Stimulated activated CD4-positive, alpha-beta T cell treated with anti-CD3 and anti-CD28 coated beads, TNF-alpha, amount 100 ng/mL, for 48 hours (primary cell): ENCODE measurements at regions not wholly inside any gene's neighbourhood (a gene's known extent, or its start where the extent isn't known, plus 50 kb on each side); places are given as distances from the start of the nearest gene placed in this dataset.
A peak's percentile ranks its signal among the peaks of the same experiment; 100 is the strongest.

ENCODE experiments used
- DNase-seq, 3 donors: peaks; one replicate each; pipeline ENCODE4 v3.0.0-alpha.2; 2020; ENCODE audit warnings: low read depth in 3 of 3

GRCh38 chr15:99440551-99441443, 125.0 kb upstream of the MEF2A start:
- no peak for DNase-seq

DNA sequence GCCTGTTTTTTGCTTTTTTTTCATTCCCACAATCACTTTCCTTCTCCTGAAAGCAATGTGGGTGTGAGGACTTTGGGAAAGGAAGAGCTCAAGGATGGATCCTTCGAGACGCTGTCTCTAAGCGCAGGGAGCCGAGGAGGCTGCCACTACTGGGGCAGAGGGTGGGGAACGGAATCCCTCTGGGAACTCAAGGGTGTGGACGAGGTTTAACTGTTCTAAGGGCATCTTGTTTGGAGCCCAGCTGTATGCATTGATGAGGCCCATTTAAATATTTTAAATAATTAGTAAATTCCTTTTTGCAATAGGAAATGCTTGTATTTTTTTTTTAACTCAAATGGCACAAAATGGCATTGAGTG, 124.4 kb upstream of the MEF2A start:
- DNase-seq: no peak

- DNase-seq: no peak
Observed at GRCh38 chr15:99441871-99442251, 123.9 kb upstream of the MEF2A start.

- no peak for DNase-seq
Observed at GRCh38 chr15:99442252-99442897, 123.4 kb upstream of the MEF2A start.

GRCh38 chr15:99443056-99443756, 122.6 kb upstream of the MEF2A start:
- no peak for DNase-seq

- no peak for DNase-seq
Observed at GRCh38 chr15:99443768-99444446, 121.9 kb upstream of the MEF2A start.

- DNase-seq: no peak
Observed at GRCh38 chr15:99445272-99445850, 120.4 kb upstream of the MEF2A start.

DNA sequence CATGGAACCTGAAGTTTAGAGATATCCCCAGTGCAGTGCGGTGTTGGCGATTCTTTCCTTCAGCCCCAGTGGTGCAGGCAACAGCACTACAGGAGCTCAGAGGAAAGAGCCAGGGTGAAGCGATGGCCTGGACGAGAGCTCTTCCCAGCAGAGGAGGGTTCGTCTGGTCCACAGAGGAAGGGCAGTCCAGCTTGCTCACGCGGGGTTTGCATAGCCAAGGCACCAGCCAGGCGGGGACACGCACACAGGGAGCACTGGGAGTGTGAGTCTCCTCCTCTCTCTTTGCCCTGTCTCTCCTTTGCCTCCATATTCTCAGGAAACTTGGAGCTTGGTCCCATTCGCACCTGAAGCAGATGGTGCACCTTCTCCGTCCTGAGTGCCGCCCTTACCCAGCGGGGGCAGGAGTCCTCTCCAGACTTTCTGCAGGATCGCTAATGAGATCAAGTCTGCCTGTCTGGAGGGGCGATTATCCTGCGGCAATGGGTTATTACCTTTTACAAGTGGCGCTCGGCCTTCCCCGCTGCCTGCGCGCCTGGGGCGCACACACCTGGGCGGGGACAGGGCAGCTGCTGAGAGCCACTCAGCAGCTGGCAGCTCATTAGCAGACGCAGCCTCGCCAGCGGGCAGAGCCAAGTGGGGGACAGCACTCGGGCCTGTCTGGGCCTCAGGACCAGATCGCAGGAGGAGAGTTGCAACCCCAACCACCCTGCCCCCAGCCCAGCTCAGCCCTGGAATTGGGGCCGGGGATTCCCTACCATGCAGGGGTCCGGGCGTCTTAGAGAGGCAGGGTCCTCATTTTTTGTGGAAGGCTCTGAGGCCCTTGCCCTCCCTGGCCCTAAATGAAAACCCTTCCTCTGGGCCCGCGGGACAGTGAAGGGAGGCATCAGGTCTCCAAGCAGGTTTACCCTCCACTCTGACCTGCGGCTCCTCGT, 119.0 kb upstream of the MEF2A start:
- DNase-seq: no peak

GRCh38 chr15:99447497-99448371, 118.0 kb upstream of the MEF2A start:
- no peak for DNase-seq

GRCh38 chr15:99449514-99449913, 116.3 kb upstream of the MEF2A start:
- no peak for DNase-seq

GRCh38 chr15:99450896-99451358, 114.9 kb upstream of the MEF2A start:
- DNase-seq: peak; percentile 49 to 60 (median 56)

DNA sequence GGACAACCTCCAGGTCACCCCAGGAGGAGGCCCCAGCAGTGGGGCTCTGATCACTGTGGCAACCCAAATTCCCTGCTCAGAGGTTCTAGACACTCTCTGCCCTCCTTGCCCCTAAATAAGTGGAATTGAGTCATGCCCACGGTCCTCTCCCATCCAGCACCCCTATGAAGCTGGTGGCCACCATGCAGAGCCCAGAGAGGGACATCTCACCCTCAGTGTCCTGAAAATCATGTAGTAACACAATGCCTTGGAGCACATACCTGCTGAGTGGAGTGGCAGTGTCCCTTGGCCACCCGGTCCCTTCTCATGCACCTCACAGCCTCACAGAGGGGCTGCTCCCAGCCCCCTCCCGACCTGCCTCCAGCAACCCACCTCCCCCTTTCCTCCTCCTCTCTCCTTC, 114.3 kb upstream of the MEF2A start:
- no peak for DNase-seq

GRCh38 chr15:99452010-99452409, 113.8 kb upstream of the MEF2A start:
- DNase-seq: no peak

DNA sequence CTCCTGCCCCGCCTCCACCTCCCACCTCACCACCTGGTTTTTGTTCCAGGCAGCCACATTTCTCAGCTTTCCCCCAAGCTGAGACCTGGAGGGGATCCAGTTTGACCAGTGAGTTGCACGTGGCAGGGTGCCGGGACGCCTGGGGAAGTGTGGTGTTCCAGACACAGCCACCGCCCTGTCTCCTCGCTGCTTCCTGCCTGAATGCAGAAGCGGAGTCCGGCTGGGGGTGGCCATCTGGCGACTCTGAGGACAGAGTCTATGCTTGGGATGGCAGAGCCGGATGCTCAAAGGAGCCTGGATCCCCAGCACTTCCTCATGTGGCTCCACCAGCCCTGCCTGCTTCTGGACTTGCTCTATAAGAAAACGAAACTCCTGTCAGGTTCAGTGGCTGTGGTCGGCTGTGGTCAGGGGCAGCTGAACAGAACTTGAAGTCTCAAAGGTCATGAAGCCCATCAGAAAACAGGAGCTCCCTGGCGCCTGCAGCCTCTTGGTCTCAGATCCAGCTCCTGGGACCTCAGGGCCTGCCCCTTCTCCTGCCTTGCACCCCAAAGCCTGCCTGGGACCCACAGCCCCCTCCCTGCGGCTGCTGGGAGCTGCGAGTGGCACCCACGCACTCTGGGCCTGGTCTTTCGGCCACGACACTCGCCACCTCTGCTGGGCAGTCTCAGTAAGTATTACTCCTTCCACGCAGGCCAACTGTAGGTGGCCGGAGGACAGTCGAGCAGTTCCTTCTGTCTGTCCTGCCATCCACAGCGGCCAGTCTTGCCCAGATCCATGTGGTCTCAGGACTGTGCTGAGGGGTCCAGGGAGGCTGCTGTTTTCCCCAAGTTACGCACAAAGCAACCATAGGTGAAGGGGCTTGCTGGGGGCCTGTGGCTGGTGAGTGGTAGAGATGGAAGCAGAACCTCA, 112.8 kb upstream of the MEF2A start:
- no peak for DNase-seq

GRCh38 chr15:99453637-99454030, 112.2 kb upstream of the MEF2A start:
- DNase-seq: no peak

DNA sequence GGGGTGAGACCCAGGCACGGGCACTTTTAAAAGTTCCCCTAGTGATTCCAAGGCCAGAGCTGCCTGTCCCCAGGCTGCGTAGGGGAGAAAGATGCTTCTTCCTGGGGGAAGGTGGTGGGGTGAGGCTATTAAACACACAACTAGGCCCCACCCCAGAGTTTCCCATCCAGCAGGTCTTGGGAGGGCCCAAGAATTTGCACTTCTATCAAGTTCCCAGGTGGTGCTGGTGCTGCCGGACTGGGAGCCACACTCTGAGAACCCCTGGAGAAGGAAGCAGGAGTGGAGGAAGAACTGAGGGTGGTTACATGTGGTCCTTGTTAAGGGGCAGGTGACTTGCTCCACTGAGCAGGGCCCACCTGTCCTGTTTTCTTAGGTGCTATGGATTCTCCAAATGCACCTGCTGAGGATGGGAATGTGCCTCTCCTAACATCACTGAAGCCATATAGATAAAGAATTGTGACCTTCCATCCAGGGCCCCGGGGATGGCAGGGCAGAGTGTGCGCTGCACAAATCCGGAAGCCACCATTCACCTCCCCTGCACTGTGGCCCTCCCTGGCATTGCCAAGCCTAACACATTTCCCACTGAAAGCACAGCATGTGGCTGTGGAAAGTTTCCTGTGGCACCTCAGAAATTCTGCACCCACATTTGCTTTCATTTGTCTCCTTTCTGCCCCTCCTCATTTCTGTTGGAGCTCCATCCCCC, 111.5 kb upstream of the MEF2A start:
- DNase-seq: no peak

- DNase-seq: no peak
Observed at GRCh38 chr15:99454941-99455788, 110.6 kb upstream of the MEF2A start.
